Epithelial cell of prostate (primary cell): ENCODE measurements at regions not wholly inside any gene's neighbourhood (a gene's known extent, or its start where the extent isn't known, plus 50 kb on each side); places are given as distances from the start of the nearest gene placed in this dataset.

ENCODE experiments used
- DNase-seq: peaks from one replicate; pipeline ENCODE4 v3.0.0-alpha.2; 2011; ENCODE audit warnings: low read depth, low spot score
- H3K27ac ChIP-seq: fragments of 450-650 bp; 2 replicates; pipeline ENCODE4 v1.5.1; 2017; ENCODE audit warnings: mild to moderate bottlenecking

DNA sequence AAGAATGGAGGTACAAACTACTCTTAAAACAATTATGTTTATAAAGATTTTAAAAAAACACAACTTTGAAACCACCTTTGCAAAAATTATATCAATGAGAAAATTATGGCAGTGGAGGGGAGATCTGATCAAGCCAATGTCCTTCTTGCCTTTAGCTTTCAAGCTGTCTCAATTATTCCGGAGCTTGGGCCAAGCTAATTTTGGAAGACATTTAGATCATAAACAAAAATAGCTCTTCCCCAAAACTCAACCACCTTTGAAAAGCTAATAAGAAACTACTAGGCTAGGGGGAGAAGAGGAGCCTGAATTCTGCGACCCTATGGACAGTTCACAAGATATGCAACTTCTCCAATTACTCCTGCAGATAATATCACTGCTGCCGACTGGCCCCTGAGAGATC, 263.3 kb downstream of the ICE1 start:
- DNase-seq, result no peak
- no peak overlapping the region for H3K27ac ChIP-seq

- no peak overlapping the region for H3K27ac ChIP-seq
- DNase-seq, result no peak
These were observed 260.7 kb downstream of the ICE1 start for GRCh38 chr5:5683174-5683573.

- DNase-seq, result no peak
- H3K27ac ChIP-seq, result no peak overlapping the region
These were observed 256.4 kb downstream of the ICE1 start for GRCh38 chr5:5678909-5679308.

DNA sequence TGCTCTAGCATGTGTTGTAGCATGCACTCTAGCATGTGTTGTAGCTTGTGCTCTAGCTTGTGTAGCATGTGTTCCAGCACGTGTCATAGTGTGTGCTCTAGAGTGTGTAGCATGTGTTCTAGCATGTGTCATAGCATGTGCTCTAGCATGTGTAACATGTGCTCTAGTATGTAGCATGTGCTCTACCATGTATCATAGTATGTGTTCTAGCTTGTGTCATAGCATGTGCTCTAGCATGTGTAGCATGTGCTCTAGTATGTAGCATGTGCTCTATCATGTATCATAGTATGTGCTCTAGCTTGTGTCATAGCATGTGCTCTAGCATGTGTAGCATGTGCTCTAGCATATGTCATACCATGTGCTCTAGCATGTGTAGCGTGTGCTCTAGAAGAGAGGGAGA, 255.3 kb downstream of the ICE1 start:
- DNase-seq, result no peak
- no peak overlapping the region for H3K27ac ChIP-seq

DNA sequence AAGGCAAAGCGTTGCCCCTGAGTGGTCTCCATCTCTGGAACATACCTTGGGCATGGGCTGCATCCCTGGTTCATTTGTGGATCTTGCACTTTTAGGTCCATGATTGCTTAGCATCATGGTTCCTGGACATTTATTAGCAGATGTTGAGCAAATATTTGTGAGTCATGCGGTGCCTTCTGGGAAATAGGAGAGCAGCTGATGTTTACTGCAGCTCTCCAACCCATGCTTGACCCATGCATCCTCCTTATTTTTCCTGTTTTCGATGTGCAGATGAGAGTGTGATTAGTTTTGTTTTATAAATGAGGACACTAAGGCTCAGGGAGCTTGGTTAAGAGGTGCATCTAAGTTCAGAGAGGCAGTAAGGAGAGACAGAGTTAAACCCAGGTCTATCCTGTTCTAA, 253.7 kb downstream of the ICE1 start:
- no peak for DNase-seq
- H3K27ac ChIP-seq, result no peak overlapping the region

DNA sequence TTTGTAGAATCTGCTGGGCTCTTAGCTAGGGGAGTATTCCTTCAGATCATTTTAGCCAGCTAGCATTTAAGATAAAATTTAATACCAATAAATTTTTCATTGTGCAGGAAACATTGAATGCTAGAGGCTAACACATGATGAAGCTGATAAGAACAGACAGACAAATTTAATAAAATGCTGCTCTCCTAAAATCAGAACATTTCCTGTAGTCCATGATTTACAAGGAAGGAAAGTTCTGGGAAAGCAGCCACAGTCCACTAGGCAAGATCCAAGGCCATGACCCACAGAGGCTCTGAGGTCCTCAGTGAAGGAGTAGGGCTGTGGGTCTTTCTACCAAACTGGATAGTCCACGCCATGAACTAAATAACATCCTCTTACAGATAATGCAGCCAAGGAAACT, 253.0 kb downstream of the ICE1 start:
- no peak overlapping the region for H3K27ac ChIP-seq
- no peak for DNase-seq

DNA sequence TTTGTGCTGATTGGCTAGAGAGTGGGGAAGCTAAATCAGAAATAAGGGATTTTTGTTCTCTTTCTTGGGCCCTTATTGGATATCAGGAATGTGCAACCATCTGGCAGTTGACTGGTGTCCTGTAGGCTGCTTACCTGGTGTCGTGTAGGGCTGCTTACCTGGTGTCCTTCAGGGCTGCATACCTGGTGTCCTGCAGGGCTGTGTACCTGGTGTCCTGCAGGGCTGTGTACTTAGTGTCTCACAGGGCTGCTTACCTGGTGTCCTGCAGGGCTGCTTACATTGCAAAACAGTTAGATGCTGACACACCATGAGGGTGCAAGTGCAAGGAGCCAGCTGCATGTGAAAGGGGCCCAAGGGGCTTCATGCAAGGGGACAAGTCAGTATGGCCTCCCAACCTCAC, 249.3 kb downstream of the ICE1 start:
- no peak for DNase-seq
- H3K27ac ChIP-seq, result no peak overlapping the region

- H3K27ac ChIP-seq, result no peak overlapping the region
- no peak for DNase-seq
These were observed 244.7 kb downstream of the ICE1 start for GRCh38 chr5:5667136-5667554.

GRCh38 chr5:5666369-5666768, 243.9 kb downstream of the ICE1 start:
- no peak for DNase-seq
- H3K27ac ChIP-seq, result no peak overlapping the region

- no peak overlapping the region for H3K27ac ChIP-seq
- no peak for DNase-seq
These were observed 243.5 kb downstream of the ICE1 start for GRCh38 chr5:5666076-5666365.

- DNase-seq, result no peak
- H3K27ac ChIP-seq, result no peak overlapping the region
These were observed 243.0 kb downstream of the ICE1 start for GRCh38 chr5:5665225-5666075.

DNA sequence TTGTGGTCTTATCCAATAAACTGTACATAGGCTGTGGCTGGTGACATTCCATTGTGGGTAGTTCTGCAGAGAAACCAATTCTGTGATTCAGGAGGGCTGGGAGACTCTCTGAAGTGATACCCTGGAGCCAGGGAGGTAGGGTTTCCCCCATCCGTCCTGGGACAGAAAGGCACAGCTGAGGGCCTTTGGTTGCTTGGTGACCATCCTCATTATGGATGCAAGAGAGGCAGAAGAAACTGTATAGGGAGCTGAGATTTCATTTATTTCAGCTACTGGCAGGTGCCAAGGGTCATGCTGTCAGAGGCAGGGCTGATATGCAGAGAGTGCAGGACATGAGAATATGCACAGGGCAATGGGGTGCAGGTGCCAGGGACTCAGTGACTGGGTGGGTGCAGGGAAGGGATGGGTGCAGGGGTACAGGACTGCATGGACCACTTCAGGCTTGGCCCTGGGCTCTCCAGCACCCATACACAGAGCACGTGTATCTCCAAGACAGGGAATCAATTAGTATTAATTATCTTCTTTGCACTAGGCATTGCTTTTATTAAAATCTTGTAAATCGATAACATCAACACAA, 236.5 kb downstream of the ICE1 start:
- no peak for DNase-seq

GRCh38 chr5:5658226-5658625, 235.7 kb downstream of the ICE1 start:
- no peak overlapping the region for H3K27ac ChIP-seq
- DNase-seq, result peak; percentile 3

More for the DNA sequence above, 236.5 kb downstream of the ICE1 start:
- H3K27ac ChIP-seq, result no peak overlapping the region

DNA sequence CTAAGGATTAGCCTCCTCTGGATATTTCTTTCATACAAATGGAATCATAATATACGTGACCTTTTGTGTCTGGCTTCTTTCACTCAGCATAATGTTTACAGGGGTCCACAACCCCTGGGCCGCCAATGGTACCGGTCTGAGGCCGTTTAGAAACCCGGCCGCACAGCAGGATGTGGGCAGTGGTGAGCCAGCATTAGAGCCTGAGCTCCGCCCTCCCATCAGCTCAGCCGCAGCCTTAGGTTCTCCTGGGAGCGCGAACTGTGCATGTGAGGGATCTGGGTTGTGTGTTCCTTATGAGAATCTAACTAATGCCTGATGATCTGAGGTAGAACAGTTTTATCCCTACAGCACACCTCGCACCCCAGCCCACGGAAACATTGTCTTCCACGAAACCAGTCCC, 229.7 kb downstream of the ICE1 start:
- H3K27ac ChIP-seq, result no peak overlapping the region
- DNase-seq, result no peak

- H3K27ac ChIP-seq, result no peak overlapping the region
- no peak for DNase-seq
These were observed 228.5 kb downstream of the ICE1 start for GRCh38 chr5:5650949-5651348.

GRCh38 chr5:5650242-5650641, 227.8 kb downstream of the ICE1 start:
- DNase-seq, result no peak
- no peak overlapping the region for H3K27ac ChIP-seq

DNA sequence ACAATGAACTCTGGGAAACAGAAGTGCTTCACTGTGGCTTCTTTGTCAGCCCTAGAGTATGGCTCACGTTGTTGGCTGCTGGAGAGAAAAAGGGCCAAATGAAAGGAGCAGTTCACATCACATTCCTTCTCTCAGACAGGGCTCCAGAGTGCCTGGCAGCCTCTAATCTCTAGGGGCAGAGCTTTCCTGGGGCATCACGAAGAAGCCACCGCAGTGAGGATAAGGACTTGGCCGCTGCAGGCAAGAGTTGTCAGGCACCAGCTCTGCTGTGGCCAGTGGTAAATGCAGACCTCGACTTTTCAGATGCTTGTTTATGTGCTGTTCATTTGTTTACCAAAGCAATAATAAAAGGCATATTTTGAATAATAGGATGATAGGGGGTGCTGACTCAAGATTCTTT, 227.2 kb downstream of the ICE1 start:
- DNase-seq, result no peak
- H3K27ac ChIP-seq, result no peak overlapping the region

- H3K27ac ChIP-seq, result no peak overlapping the region
- DNase-seq, result no peak
These were observed 226.2 kb downstream of the ICE1 start for GRCh38 chr5:5648694-5649093.

GRCh38 chr5:5645891-5646290, 223.4 kb downstream of the ICE1 start:
- no peak overlapping the region for H3K27ac ChIP-seq
- no peak for DNase-seq

- H3K27ac ChIP-seq, result no peak overlapping the region
- no peak for DNase-seq
These were observed 222.7 kb downstream of the ICE1 start for GRCh38 chr5:5645198-5645597.

DNA sequence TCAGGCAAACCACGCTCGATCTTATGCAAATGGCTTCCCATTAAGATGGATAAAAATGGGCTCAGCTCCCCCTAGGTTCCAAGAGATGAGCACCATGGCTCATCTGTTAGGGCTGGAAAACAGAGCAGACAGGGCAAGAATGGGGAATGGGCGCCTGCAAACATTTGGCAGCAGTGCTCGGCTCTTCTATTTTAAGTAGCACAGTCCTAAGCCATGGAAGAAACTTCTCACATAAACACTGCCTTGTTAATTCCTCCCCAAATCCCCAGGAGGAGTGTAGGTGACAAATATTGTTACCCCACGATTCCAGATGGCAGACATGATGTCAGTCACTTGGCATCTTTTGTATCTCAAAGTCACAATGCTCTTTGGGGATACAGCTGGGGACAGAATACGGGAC, 221.8 kb downstream of the ICE1 start:
- DNase-seq, result no peak
- H3K27ac ChIP-seq, result no peak overlapping the region

- H3K27ac ChIP-seq, result no peak overlapping the region
- no peak for DNase-seq
These were observed 221.0 kb downstream of the ICE1 start for GRCh38 chr5:5643481-5643880.
